GM21360 (cell line): ENCODE measurements at regions not wholly inside any gene's neighbourhood (a gene's known extent, or its start where the extent isn't known, plus 50 kb on each side); places are given as distances from the start of the nearest gene placed in this dataset.
"Not testable (repeated sequence)": the region's sequence is repeated elsewhere in the genome, so short reads cannot be mapped to it uniquely, and the experiment has no call there.

ENCODE experiments used
- ATAC-seq: cut with Tn5 transposase; IDR thresholded peaks from one replicate; pipeline ENCODE4 v1.9.1; 2021; ENCODE audit warnings: mild to moderate bottlenecking, moderate library complexity; ENCODE audit not compliant: unreplicated experiment

- not testable (repeated sequence) for ATAC-seq
These were observed 469.2 kb upstream of the FAM174A start for GRCh38 chr5:100066020-100066419.

- no peak for ATAC-seq
These were observed 491.7 kb upstream of the FAM174A start for GRCh38 chr5:100043475-100043874.

- ATAC-seq, result no peak
These were observed 508.6 kb upstream of the FAM174A start for GRCh38 chr5:100026606-100027005.

- no peak for ATAC-seq
These were observed 511.6 kb upstream of the FAM174A start for GRCh38 chr5:100023536-100023935.

- ATAC-seq, result no peak
These were observed 517.5 kb upstream of the FAM174A start for GRCh38 chr5:100017520-100018262.

- ATAC-seq, result not testable (repeated sequence)
These were observed 521.9 kb upstream of the FAM174A start for GRCh38 chr5:100013305-100013704.

- not testable (repeated sequence) for ATAC-seq
These were observed 524.0 kb upstream of the FAM174A start for GRCh38 chr5:100011160-100011559.

GRCh38 chr5:100004969-100005368 lies 530.2 kb upstream of the FAM174A start:
- no peak for ATAC-seq

- no peak for ATAC-seq
These were observed 536.9 kb upstream of the FAM174A start for GRCh38 chr5:99998319-99998718.

GRCh38 chr5:99995407-99995806 lies 539.8 kb upstream of the FAM174A start:
- ATAC-seq, result no peak

- no peak for ATAC-seq
These were observed 561.4 kb upstream of the FAM174A start for GRCh38 chr5:99973779-99974178.

- ATAC-seq, result no peak
These were observed 579.2 kb upstream of the FAM174A start for GRCh38 chr5:99955962-99956361.

- no peak for ATAC-seq
These were observed 580.2 kb upstream of the FAM174A start for GRCh38 chr5:99955006-99955405.

GRCh38 chr5:99949969-99950524 lies 585.1 kb upstream of the FAM174A start:
- ATAC-seq, result no peak

- ATAC-seq, result no peak
These were observed 585.8 kb upstream of the FAM174A start for GRCh38 chr5:99949361-99949760.

- no peak for ATAC-seq
These were observed 586.3 kb upstream of the FAM174A start for GRCh38 chr5:99948850-99949249.

GRCh38 chr5:99945478-99946442 lies 589.4 kb upstream of the FAM174A start:
- no peak for ATAC-seq

GRCh38 chr5:99940540-99940939 lies 594.6 kb upstream of the FAM174A start:
- ATAC-seq, result no peak

- no peak for ATAC-seq
These were observed 598.3 kb upstream of the FAM174A start for GRCh38 chr5:99936911-99937310.

GRCh38 chr5:99929806-99930135 lies 605.4 kb upstream of the FAM174A start:
- no peak for ATAC-seq

- ATAC-seq, result no peak
These were observed 605.9 kb upstream of the FAM174A start for GRCh38 chr5:99929067-99929805.
